ENCODE measurements at regions not wholly inside any gene's neighbourhood (a gene's known extent, or its start where the extent isn't known, plus 50 kb on each side); places are given as distances from the start of the nearest gene placed in this dataset.
"Not testable (repeated sequence)": the region's sequence is repeated elsewhere in the genome, so short reads cannot be mapped to it uniquely, and the experiment has no call there.

DNA sequence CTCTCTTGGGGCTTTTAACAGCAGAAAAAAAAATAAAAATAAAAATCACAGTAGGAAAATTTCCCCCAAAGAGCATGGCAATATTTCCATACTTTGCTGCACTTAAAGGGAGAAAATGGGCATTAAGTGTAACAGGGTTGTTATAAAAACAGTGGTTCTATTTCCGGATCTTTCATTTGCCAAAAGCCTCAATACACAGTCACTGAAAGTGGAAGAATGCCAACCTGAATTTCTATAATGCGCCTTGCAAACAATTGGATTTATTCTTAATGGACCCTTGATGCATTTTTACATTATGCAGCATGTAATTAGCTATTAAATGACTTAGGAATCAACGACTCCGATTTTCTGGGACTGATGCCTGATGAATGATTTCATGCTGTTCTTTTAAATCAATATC, 127.6 kb upstream of the NANOS1 start:
- TF ChIP-seq, protein P1, sequence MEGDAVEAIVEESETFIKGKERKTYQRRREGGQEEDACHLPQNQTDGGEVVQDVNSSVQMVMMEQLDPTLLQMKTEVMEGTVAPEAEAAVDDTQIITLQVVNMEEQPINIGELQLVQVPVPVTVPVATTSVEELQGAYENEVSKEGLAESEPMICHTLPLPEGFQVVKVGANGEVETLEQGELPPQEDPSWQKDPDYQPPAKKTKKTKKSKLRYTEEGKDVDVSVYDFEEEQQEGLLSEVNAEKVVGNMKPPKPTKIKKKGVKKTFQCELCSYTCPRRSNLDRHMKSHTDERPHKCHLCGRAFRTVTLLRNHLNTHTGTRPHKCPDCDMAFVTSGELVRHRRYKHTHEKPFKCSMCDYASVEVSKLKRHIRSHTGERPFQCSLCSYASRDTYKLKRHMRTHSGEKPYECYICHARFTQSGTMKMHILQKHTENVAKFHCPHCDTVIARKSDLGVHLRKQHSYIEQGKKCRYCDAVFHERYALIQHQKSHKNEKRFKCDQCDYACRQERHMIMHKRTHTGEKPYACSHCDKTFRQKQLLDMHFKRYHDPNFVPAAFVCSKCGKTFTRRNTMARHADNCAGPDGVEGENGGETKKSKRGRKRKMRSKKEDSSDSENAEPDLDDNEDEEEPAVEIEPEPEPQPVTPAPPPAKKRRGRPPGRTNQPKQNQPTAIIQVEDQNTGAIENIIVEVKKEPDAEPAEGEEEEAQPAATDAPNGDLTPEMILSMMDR (IDR thresholded peaks at IDR 0.05; ENCODE audit: insufficient read depth, low read length, missing control alignments), result no peak
- CTCF ChIA-PET, result no interaction called here
- H3K4me3 ChIP-seq (ENCODE audit: low read depth, low read length), result no peak overlapping the region
- POLR2A ChIA-PET, result no interaction called here
- no peak for DNase-seq (ENCODE audit: low read depth, low spot score)

DNA sequence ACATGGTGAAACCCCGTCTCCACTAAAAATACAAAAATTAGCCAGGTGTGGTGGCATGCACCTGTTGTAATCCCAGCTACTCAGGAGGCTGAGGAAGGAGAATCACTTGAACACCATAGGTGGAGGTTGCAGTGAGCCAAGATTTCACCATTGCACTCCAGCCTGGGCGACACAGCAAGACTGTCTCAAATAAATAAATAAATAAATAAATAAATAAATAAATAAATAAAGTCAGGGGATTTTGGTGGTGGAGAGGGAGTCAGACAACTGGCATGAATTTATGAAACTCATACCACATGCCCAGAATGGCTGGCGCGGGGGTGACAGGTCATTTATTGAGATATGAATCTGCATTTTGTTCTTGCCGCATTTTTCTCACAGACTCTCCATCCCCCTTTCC, 126.9 kb upstream of the NANOS1 start:
- DNase-seq (ENCODE audit: low read depth, low spot score); H3K4me3 ChIP-seq (ENCODE audit: low read depth, low read length); POLR2A ChIA-PET; CTCF ChIA-PET: not testable (repeated sequence)

DNA sequence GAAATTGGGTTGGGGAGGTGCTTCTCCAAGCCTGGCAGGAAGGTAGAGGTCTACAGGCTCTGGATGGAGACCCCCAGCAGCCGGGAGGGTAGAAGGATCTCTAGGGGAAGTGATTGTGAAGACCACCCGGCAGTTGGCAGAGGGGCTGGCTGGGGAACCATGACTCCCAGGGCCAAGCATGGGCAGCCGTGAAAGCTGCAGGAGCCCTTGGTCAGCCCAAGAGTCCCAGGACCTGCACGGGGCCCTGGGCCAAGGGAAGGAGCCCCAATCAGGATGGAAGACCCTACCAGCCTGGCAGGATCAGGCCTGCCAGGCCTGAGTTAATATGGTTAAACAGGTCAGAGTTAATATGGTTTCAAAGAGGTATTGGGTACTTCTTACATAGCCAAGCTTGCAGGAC, 126.3 kb upstream of the NANOS1 start:
- TF ChIP-seq, protein P1 (IDR thresholded peaks at IDR 0.05; ENCODE audit: insufficient read depth, low read length, missing control alignments), result no peak
- no peak for DNase-seq (ENCODE audit: low read depth, low spot score)
- no peak overlapping the region for H3K4me3 ChIP-seq (ENCODE audit: low read depth, low read length)
- CTCF ChIA-PET, result no interaction called here
- POLR2A ChIA-PET, result no interaction called here

DNA sequence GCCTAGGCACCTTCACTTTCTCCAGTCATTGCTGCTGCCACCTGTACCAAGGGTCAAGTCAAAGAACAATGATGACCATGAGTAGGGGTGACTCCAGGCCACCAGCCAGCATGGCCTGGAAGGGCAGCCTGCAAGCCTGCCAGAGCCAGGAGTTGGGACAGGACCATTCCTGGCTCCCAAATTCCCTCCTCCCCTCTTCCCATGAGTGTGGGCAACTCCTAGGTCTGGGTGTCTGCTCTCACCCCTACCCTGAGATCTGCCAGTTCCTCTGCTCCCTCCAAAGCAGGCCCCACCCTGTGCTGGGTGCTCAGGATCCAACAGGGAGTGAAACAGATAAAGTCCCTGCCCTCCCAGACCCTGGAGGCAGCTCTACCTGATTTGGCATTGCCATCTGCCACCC, 125.8 kb upstream of the NANOS1 start:
- ChIA-PET CTCF (no interaction called here), POLR2A (no interaction called here)
- H3K4me3 ChIP-seq (ENCODE audit: low read depth, low read length), result no peak overlapping the region
- TF ChIP-seq, protein P1 (IDR thresholded peaks at IDR 0.05; ENCODE audit: insufficient read depth, low read length, missing control alignments), result no peak
- no peak for DNase-seq (ENCODE audit: low read depth, low spot score)

DNA sequence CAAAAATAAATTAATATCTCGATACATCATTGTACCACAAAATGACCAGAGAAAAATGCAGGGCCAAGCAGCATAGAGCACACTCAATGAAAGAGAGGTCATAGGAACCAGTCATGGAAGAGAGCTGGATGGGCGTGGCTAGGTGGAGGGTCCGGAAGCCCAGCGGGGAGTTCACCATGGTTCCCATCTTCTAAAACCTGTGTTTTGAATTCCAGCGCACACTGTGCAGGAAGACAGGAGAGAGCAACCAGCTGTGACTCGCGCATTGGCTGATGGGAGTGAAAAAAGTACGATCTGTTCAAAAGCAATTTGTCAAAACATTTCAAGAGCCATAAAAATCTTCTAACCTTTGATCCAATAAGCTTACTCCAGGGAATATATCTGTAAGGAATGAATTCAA, 125.2 kb upstream of the NANOS1 start:
- ChIA-PET POLR2A (no interaction called here), CTCF (no interaction called here)
- DNase-seq (ENCODE audit: low read depth, low spot score), result no peak
- H3K4me3 ChIP-seq (ENCODE audit: low read depth, low read length), result no peak overlapping the region
- TF ChIP-seq, protein P1 (IDR thresholded peaks at IDR 0.05; ENCODE audit: insufficient read depth, low read length, missing control alignments), result no peak

DNA sequence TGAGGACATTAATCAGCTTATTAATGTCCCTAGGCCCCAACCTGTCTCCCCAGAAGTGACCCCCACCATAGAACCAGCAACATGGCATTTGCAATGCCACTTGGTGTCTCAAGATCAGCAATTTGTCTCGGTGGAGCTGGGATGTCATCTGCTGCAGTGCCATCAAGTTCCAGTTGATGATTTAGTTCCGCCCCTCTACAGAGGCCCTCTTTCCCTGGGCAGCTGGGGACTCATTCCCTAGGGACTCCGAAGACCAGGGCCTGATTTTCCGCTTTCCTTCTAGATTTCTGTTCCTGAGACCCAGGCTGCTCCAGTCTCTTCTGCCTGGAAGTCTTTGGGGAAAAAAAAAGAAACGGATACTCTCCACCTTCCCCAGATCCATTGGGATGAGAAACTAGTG, 122.5 kb upstream of the NANOS1 start:
- ChIA-PET CTCF (no interaction called here), POLR2A (no interaction called here)
- TF ChIP-seq, protein P1 (IDR thresholded peaks at IDR 0.05; ENCODE audit: insufficient read depth, low read length, missing control alignments), result no peak
- no peak for DNase-seq (ENCODE audit: low read depth, low spot score)
- no peak overlapping the region for H3K4me3 ChIP-seq (ENCODE audit: low read depth, low read length)

DNA sequence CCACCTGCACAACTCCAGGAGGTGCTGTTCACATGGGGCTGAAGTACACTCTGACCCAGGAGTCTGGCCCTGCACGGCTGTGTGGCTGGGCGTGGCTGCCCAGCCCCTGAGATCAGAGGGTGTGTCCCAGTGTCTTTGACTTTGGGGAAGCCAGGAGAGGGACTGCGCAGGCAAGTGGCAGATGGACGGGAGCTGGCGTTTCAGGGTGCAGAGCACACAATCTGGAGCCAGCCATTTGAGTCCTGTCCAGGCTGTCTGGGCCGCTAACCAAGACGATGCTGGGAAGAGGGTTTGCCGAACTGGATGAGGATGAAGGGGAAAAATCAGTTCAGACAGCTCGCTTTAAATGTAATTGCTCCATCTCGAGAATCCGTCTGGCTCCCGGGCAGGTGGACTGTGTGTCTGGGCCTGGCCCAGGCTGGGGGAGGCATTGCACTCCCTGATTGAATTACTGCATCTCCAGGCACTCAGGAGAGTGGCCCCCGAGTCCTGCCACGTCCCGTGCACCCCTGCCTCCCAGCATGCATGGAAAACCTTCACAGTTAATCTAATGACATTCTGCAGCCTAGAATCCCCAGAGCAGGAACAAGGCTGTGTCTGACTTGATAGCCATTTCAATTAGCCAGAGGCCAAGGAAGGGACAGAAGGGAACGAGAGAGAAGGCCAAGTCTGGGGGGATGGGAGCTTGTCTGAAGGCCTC, 120.8 kb upstream of the NANOS1 start:
- POLR2A ChIA-PET, result no interaction called here

More for the DNA sequence above, 120.8 kb upstream of the NANOS1 start:
- no peak overlapping the region for H3K4me3 ChIP-seq (ENCODE audit: low read depth, low read length)
- no peak for DNase-seq (ENCODE audit: low read depth, low spot score)
- TF ChIP-seq, protein P1 (IDR thresholded peaks at IDR 0.05; ENCODE audit: insufficient read depth, low read length, missing control alignments), result no peak
- CTCF ChIA-PET, result no interaction called here

Measured in AG04449 (cell line).